NB4 (cell line): ENCODE measurements at regions not wholly inside any gene's neighbourhood (a gene's known extent, or its start where the extent isn't known, plus 50 kb on each side); places are given as distances from the start of the nearest gene placed in this dataset.

ENCODE experiments used
- MAX ChIP-seq: IDR thresholded peaks from 2 replicates; pipeline ENCODE4 v1.6.1; 2011; ENCODE audit warnings: low read depth, low read length
- TF ChIP-seq, protein P1 (sequence below): IDR thresholded peaks from one replicate; pipeline ENCODE4 v1.5.1; 2012; ENCODE audit warnings: low read depth, low read length

GRCh38 chr10:83312570-83312969 is 826.7 kb upstream of the GHITM start:
- TF ChIP-seq, protein P1, sequence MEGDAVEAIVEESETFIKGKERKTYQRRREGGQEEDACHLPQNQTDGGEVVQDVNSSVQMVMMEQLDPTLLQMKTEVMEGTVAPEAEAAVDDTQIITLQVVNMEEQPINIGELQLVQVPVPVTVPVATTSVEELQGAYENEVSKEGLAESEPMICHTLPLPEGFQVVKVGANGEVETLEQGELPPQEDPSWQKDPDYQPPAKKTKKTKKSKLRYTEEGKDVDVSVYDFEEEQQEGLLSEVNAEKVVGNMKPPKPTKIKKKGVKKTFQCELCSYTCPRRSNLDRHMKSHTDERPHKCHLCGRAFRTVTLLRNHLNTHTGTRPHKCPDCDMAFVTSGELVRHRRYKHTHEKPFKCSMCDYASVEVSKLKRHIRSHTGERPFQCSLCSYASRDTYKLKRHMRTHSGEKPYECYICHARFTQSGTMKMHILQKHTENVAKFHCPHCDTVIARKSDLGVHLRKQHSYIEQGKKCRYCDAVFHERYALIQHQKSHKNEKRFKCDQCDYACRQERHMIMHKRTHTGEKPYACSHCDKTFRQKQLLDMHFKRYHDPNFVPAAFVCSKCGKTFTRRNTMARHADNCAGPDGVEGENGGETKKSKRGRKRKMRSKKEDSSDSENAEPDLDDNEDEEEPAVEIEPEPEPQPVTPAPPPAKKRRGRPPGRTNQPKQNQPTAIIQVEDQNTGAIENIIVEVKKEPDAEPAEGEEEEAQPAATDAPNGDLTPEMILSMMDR = no peak
- TF ChIP-seq MAX = no peak
